Endothelial cell of umbilical vein (primary cell): ENCODE measurements at regions not wholly inside any gene's neighbourhood (a gene's known extent, or its start where the extent isn't known, plus 50 kb on each side); places are given as distances from the start of the nearest gene placed in this dataset.

Source experiments
- BruUV-seq: library from RNA; stranded (reverse); fragments of 400-500 nt; replicated peaks from 2 replicates; lab custom pipeline; 2021; lab: Mats Ljungman, UMichigan
- CTCF ChIA-PET: fragments of 300-600, 350-600 bp; sonication (Branson Sonifier 250); formaldehyde crosslinking; loops from one replicate; lab custom pipeline; 2021; ENCODE audit warnings: antibody characterized with exemption, inconsistent platforms; lab: Charles Lee
- POLR2A ChIA-PET: fragments of 300-600, 350-600 bp; sonication (Branson Sonifier 250); formaldehyde crosslinking; loops from one replicate; lab custom pipeline; 2021; ENCODE audit warnings: antibody characterized with exemption, inconsistent platforms; lab: Charles Lee
- DNase-seq: peaks from one replicate; pipeline ENCODE4 v3.0.0-alpha.2; 2011; ENCODE audit warnings: low read depth, low spot score
- FAIRE-seq: peaks from 2 replicates; lab custom pipeline; 2011; peaks lifted over from hg19 to GRCh38; lab: Jason Lieb, UNC
- H2AFZ ChIP-seq: 2 replicates; pipeline ENCODE4 v1.6.0; 2012; ENCODE audit warnings: low read depth, low read length, control low read depth, inconsistent platforms
- H3K27ac ChIP-seq: 2 replicates; pipeline ENCODE4 v1.5.1; 2011; ENCODE audit warnings: low read depth, mild to moderate bottlenecking, control low read depth, low read length, moderate library complexity; ENCODE audit not compliant: insufficient read depth
- H3K27me3 ChIP-seq, 2 experiments: 2 replicates each; pipeline versions ENCODE4 v1.6.0 to v1.6.1; 2011; ENCODE audit warnings: low read length in 2 of 2, mixed read lengths in 1 of 2; ENCODE audit not compliant: control insufficient read depth in 2 of 2, insufficient read depth in 2 of 2
- H3K36me3 ChIP-seq, 2 experiments: 2 replicates in 1 of 2; 3 replicates in 1 of 2; pipeline ENCODE4 v1.5.1; 2011; ENCODE audit warnings: low read length in 2 of 2, mild to moderate bottlenecking in 1 of 2, moderate library complexity in 1 of 2; ENCODE audit not compliant: control insufficient read depth in 2 of 2, insufficient read depth in 2 of 2; ENCODE audit errors: extremely low read depth in 1 of 2
- H3K4me1 ChIP-seq: 3 replicates; pipeline ENCODE4 v1.5.1; 2011; ENCODE audit warnings: mild to moderate bottlenecking, low read length; ENCODE audit not compliant: control insufficient read depth, insufficient read depth; ENCODE audit errors: extremely low read depth
- H3K4me2 ChIP-seq: 2 replicates; pipeline ENCODE4 v1.6.1; 2011; ENCODE audit warnings: low read length, control low read depth, mixed read lengths; ENCODE audit not compliant: insufficient read depth
- H3K4me3 ChIP-seq, 3 experiments: fragments of 200-600 bp in 1 of 3; sonication (generic), shearing (Covaris generic) in 1 of 3; replicated peaks in 1 of 3; 2 replicates each; pipeline ENCODE4 v1.5.1; 2011 to 2016; ENCODE audit warnings: control low read depth in 3 of 3, low read length in 3 of 3, mild to moderate bottlenecking in 2 of 3, inconsistent platforms in 1 of 3, low read depth in 1 of 3, moderate library complexity in 1 of 3; ENCODE audit not compliant: insufficient read depth in 1 of 3
- H3K79me2 ChIP-seq: 2 replicates; pipeline ENCODE4 v1.6.0; 2012; ENCODE audit warnings: low read length, inconsistent platforms; ENCODE audit not compliant: control insufficient read depth, insufficient read depth
- H3K9ac ChIP-seq: replicated peaks from 2 replicates; pipeline ENCODE3; 2011; ENCODE audit warnings: low read length, control low read depth; ENCODE audit not compliant: insufficient read depth; ENCODE audit errors: extremely low read depth
- H3K9me1 ChIP-seq: replicated peaks from 3 replicates; pipeline ENCODE4 v1.6.0; 2011; ENCODE audit warnings: mild to moderate bottlenecking, low read length; ENCODE audit not compliant: control insufficient read depth, insufficient read depth; ENCODE audit errors: extremely low read depth
- H3K9me3 ChIP-seq: replicated peaks from 2 replicates; pipeline ENCODE4 v1.5.1; 2012; ENCODE audit warnings: low read length, inconsistent platforms; ENCODE audit not compliant: control insufficient read depth, insufficient read depth
- H4K20me1 ChIP-seq: replicated peaks from 2 replicates; pipeline ENCODE3; 2011; ENCODE audit warnings: mild to moderate bottlenecking, low read length; ENCODE audit not compliant: control insufficient read depth, insufficient read depth; ENCODE audit errors: extremely low read depth
- EZH2 ChIP-seq: IDR thresholded peaks from 2 replicates; pipeline ENCODE4 v1.6.1; 2012; ENCODE audit warnings: borderline replicate concordance, low read depth, mild to moderate bottlenecking, moderate library complexity, low read length, inconsistent platforms; ENCODE audit not compliant: severe bottlenecking
- FOS ChIP-seq: IDR thresholded peaks from 2 replicates; pipeline ENCODE4 v1.6.1; 2011; ENCODE audit warnings: mild to moderate bottlenecking, low read length, moderate library complexity, borderline replicate concordance; ENCODE audit not compliant: insufficient read depth
- GATA2 ChIP-seq: IDR thresholded peaks from 2 replicates; pipeline ENCODE4 v1.7.0; 2011; ENCODE audit warnings: low read depth, mild to moderate bottlenecking, moderate library complexity, mixed read lengths, low read length; ENCODE audit not compliant: insufficient read length, insufficient read depth
- JUN ChIP-seq: IDR thresholded peaks from 2 replicates; pipeline ENCODE4 v1.6.1; 2011; ENCODE audit warnings: borderline replicate concordance, low read depth; ENCODE audit not compliant: insufficient read length, insufficient read depth
- MAX ChIP-seq: IDR thresholded peaks from 2 replicates; pipeline ENCODE4 v1.6.1; 2011; ENCODE audit not compliant: insufficient read depth, insufficient read length
- MYC ChIP-seq: IDR thresholded peaks from one replicate; pipeline ENCODE4 v1.6.1; 2011; ENCODE audit warnings: mild to moderate bottlenecking, low read depth, low read length
- POLR2A ChIP-seq: IDR thresholded peaks from 2 replicates; pipeline ENCODE4 v1.6.1; 2012; ENCODE audit warnings: low read depth, mild to moderate bottlenecking, control low read depth, low read length
- POLR2AphosphoS5 ChIP-seq: IDR thresholded peaks from 2 replicates; pipeline ENCODE4 v1.6.1; 2012; ENCODE audit warnings: low read depth, mild to moderate bottlenecking, control low read depth, low read length, moderate library complexity; ENCODE audit not compliant: insufficient read depth
- dilution Hi-C: fragments of 300-500 bp; cut with MboI; formaldehyde crosslinking; loops from one replicate; pipeline ENCODE4 v1.15.0; 2019; ENCODE audit warnings: low sequenced_read_pairs; ENCODE audit not compliant: extremely low pct_ligation_motif_present
- intact Hi-C: fragments of 100-400 bp; cut with micrococcal nuclease; formaldehyde crosslinking; loops from one replicate; pipeline ENCODE4 v1.10.0; 2022
- TF ChIP-seq, protein P1 (sequence below), 2 donors: IDR thresholded peaks; 1 replicate in 1 of 2; 2 replicates in 1 of 2; pipeline ENCODE4 v1.5.1; 2011; ENCODE audit warnings: low read length in 2 of 2, mild to moderate bottlenecking in 2 of 2, moderate library complexity in 2 of 2, control low read depth in 1 of 2, inconsistent platforms in 1 of 2, low read depth in 1 of 2; ENCODE audit not compliant: insufficient read depth in 1 of 2; ENCODE audit errors: extremely low read depth in 1 of 2

GRCh38 chr7:69482676-69483075 is 115.6 kb upstream of the AUTS2 start:
- Histone ChIP-seq H3K79me2 (no peaks in the 10 kb centered on the region), H3K27ac (no peak overlapping the region), H3K36me3 (no peaks in the 10 kb centered on the region), H3K9me1 (no peaks in the 10 kb centered on the region), H3K4me1 (no peaks in the 10 kb centered on the region), H3K4me2 (no peak overlapping the region), H3K4me3 (no peak overlapping the region), H2AFZ (no peak overlapping the region), H3K27me3 (no peaks in the 10 kb centered on the region), H4K20me1 (no peaks in the 10 kb centered on the region), H3K9ac (no peak overlapping the region), H3K9me3 (no peaks in the 10 kb centered on the region)
- no peak for FAIRE-seq
- TF ChIP-seq MYC, result no peak
- TF ChIP-seq, protein P1, sequence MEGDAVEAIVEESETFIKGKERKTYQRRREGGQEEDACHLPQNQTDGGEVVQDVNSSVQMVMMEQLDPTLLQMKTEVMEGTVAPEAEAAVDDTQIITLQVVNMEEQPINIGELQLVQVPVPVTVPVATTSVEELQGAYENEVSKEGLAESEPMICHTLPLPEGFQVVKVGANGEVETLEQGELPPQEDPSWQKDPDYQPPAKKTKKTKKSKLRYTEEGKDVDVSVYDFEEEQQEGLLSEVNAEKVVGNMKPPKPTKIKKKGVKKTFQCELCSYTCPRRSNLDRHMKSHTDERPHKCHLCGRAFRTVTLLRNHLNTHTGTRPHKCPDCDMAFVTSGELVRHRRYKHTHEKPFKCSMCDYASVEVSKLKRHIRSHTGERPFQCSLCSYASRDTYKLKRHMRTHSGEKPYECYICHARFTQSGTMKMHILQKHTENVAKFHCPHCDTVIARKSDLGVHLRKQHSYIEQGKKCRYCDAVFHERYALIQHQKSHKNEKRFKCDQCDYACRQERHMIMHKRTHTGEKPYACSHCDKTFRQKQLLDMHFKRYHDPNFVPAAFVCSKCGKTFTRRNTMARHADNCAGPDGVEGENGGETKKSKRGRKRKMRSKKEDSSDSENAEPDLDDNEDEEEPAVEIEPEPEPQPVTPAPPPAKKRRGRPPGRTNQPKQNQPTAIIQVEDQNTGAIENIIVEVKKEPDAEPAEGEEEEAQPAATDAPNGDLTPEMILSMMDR (IDR thresholded peaks at IDR 0.05; ENCODE audit: extremely low read depth in 1 of 2, insufficient read depth in 1 of 2, low read depth in 1 of 2, low read length in 2 of 2), result no peak
- TF ChIP-seq GATA2, result no peak
- TF ChIP-seq JUN, result no peak
- TF ChIP-seq POLR2A, result no peak
- TF ChIP-seq MAX, result no peak
- TF ChIP-seq FOS, result no peak
- TF ChIP-seq POLR2AphosphoS5, result no peak
- no peak for TF ChIP-seq EZH2
- intact Hi-C loops (no loop called here), dilution Hi-C loops (no loop called here)
- no peak for DNase-seq
- ChIA-PET POLR2A (no interaction called here), CTCF (no interaction called here)
- no TSS peak for BruUV-seq
